ENCODE measurements at regions not wholly inside any gene's neighbourhood (a gene's known extent, or its start where the extent isn't known, plus 50 kb on each side); places are given as distances from the start of the nearest gene placed in this dataset.

GRCh38 chr12:125295550-125295949 is 230.3 kb downstream of the AACS start:
- peaks cover 0 to 29% (median 5%) of the 10 kb centered on the region in 9 donors for H3K27me3 ChIP-seq

GRCh38 chr12:125296701-125297100 is 231.5 kb downstream of the AACS start:
- DNase-seq: no peak
- WGBS, 4 donors: 12 to 44% (median 35%) methylated on average over 8 to 9 of the region's 9 CpGs
- intact Hi-C loops (cut with DNase I): no loop called here
- Histone ChIP-seq H3K36me3 (no peaks in the 10 kb centered on the region), H3K27me3 (peaks cover 0 to 24% (median 5%) of the 10 kb centered on the region in 9 donors), H3K4me3 (no peak overlapping the region), H3K9me3 (peaks cover 0 to 14% (median 0%) of the 10 kb centered on the region in 12 donors), H3K27ac (no peak overlapping the region), H3K4me1 (no peaks in the 10 kb centered on the region)
- no peak for ATAC-seq
- TF ChIP-seq, protein P1, sequence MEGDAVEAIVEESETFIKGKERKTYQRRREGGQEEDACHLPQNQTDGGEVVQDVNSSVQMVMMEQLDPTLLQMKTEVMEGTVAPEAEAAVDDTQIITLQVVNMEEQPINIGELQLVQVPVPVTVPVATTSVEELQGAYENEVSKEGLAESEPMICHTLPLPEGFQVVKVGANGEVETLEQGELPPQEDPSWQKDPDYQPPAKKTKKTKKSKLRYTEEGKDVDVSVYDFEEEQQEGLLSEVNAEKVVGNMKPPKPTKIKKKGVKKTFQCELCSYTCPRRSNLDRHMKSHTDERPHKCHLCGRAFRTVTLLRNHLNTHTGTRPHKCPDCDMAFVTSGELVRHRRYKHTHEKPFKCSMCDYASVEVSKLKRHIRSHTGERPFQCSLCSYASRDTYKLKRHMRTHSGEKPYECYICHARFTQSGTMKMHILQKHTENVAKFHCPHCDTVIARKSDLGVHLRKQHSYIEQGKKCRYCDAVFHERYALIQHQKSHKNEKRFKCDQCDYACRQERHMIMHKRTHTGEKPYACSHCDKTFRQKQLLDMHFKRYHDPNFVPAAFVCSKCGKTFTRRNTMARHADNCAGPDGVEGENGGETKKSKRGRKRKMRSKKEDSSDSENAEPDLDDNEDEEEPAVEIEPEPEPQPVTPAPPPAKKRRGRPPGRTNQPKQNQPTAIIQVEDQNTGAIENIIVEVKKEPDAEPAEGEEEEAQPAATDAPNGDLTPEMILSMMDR (IDR thresholded peaks at IDR 0.05): no peak
- no peak for TF ChIP-seq POLR2A (IDR thresholded peaks at IDR 0.05)

More at GRCh38 chr12:125295550-125295949, 230.3 kb downstream of the AACS start:
- Histone ChIP-seq H3K4me3 (no peak overlapping the region), H3K36me3 (no peaks in the 10 kb centered on the region), H3K4me1 (no peaks in the 10 kb centered on the region), H3K27ac (no peak overlapping the region), H3K9me3 (peaks cover 0 to 14% (median 0%) of the 10 kb centered on the region in 12 donors)
- 83 to 86% (median 86%) methylated on average over 5 of the region's 5 CpGs for WGBS, 4 donors
- no peak for ATAC-seq
- DNase-seq: no peak
- intact Hi-C loops (cut with DNase I): no loop called here
- TF ChIP-seq, protein P1 (IDR thresholded peaks at IDR 0.05): no peak
- TF ChIP-seq POLR2A (IDR thresholded peaks at IDR 0.05): no peak

- Histone ChIP-seq H3K4me3 (no peak overlapping the region), H3K27ac (no peak overlapping the region), H3K4me1 (no peaks in the 10 kb centered on the region), H3K9me3 (peaks cover 0 to 10% (median 0%) of the 10 kb centered on the region in 12 donors), H3K36me3 (no peaks in the 10 kb centered on the region), H3K27me3 (peaks cover 0 to 24% (median 4%) of the 10 kb centered on the region in 9 donors)
- ATAC-seq (peak in 1 of 4 donors; percentile 18), DNase-seq (no peak)
- intact Hi-C loops (cut with DNase I): no loop called here
- no peak for TF ChIP-seq POLR2A (IDR thresholded peaks at IDR 0.05)
- TF ChIP-seq, protein P1 (IDR thresholded peaks at IDR 0.05): no peak
- WGBS, 4 donors: 65 to 77% (median 70%) methylated on average over 9 of the region's 9 CpGs
Observed at GRCh38 chr12:125299840-125300239, 234.6 kb downstream of the AACS start.

DNA sequence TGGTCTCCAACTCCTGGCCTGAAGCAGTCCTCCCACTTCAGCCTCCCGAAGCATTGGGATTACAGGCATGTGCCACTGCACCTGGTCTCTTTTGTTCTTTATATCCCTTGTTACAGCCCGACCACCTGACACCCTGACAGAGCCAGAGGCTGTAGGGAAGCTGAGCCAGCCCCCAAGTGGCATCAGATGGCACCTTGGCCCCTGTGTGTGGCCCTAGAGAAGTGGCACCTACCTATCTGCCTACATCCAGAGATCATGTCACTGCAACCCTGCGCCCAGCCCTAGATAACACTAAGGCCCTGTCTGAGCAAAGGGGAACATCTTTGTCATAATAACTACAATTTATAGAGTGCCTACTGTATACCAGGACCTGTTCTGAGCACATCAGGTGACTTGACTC is 235.0 kb downstream of the AACS start:
- no peak for DNase-seq
- no peak overlapping the region for H3K4me3 ChIP-seq
- peaks cover 0 to 24% (median under 1%) of the 10 kb centered on the region in 9 donors for H3K27me3 ChIP-seq
- ATAC-seq: no peak
- H3K36me3 ChIP-seq: no peaks in the 10 kb centered on the region
- WGBS, 4 donors: 63 to 79% (median 74%) methylated on average over 3 of the region's 3 CpGs
- intact Hi-C loops (cut with DNase I): no loop called here
- H3K4me1 ChIP-seq: no peaks in the 10 kb centered on the region
- H3K9me3 ChIP-seq: peaks cover 0 to 10% (median 0%) of the 10 kb centered on the region in 12 donors
- TF ChIP-seq, protein P1 (IDR thresholded peaks at IDR 0.05): no peak
- no peak for TF ChIP-seq POLR2A (IDR thresholded peaks at IDR 0.05)
- H3K27ac ChIP-seq: no peak overlapping the region

Data from heart left ventricle (tissue), 16 donors.